ENCODE measurements at regions not wholly inside any gene's neighbourhood (a gene's known extent, or its start where the extent isn't known, plus 50 kb on each side); places are given as distances from the start of the nearest gene placed in this dataset.

DNA sequence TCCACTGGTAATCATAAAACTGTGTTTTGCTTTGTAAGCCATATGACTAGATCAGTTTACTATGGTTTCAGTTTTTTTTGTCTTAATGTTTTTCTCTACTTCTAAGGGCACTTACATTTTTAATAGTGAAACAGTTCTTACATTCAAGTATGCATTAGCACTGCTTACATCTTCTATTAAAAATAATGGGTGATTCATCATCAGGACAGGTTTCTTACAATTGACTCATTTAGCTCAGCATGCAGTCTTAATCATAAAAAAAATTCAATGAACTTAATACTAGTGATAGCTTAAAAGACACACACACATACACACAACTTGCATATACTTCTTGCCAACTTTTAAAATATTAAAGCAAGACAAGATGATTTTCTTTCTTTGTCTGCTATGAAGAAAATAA is 845.7 kb upstream of the USP15 start:
- no peaks in the 10 kb centered on the region for H3K4me1 ChIP-seq (ENCODE audit: low read depth)
- H3K36me3 ChIP-seq, result no peaks in the 10 kb centered on the region
- DNase-seq (ENCODE audit: low read depth in 1 of 2, low spot score in 1 of 2), result no peak
- H3K27me3 ChIP-seq, result no peaks in the 10 kb centered on the region
- H3K27ac ChIP-seq, result no peak overlapping the region
- no peak for TF ChIP-seq CTCF (IDR thresholded peaks at IDR 0.05; ENCODE audit: low read depth, low read length)
- no peaks in the 10 kb centered on the region for H3K9me3 ChIP-seq (ENCODE audit: low read depth)
- H3K4me3 ChIP-seq, result no peak overlapping the region

- Histone ChIP-seq H3K4me3 (no peak overlapping the region), H3K9me3 (ENCODE audit: low read depth) (no peaks in the 10 kb centered on the region), H3K36me3 (no peaks in the 10 kb centered on the region), H3K27me3 (no peaks in the 10 kb centered on the region), H3K4me1 (ENCODE audit: low read depth) (no peaks in the 10 kb centered on the region), H3K27ac (no peak overlapping the region)
- DNase-seq (ENCODE audit: low read depth in 1 of 2, low spot score in 1 of 2), result no peak
- TF ChIP-seq CTCF (IDR thresholded peaks at IDR 0.05; ENCODE audit: low read depth, low read length), result no peak
Measured at GRCh38 chr12:61422786-61423185, 837.4 kb upstream of the USP15 start.

GRCh38 chr12:61452076-61452475 is 808.1 kb upstream of the USP15 start:
- Histone ChIP-seq H3K36me3 (no peaks in the 10 kb centered on the region), H3K9me3 (ENCODE audit: low read depth) (no peaks in the 10 kb centered on the region), H3K4me3 (no peak overlapping the region), H3K27ac (no peak overlapping the region), H3K27me3 (no peaks in the 10 kb centered on the region), H3K4me1 (ENCODE audit: low read depth) (no peaks in the 10 kb centered on the region)
- no peak for TF ChIP-seq CTCF (IDR thresholded peaks at IDR 0.05; ENCODE audit: low read depth, low read length)
- DNase-seq (ENCODE audit: low read depth in 1 of 2, low spot score in 1 of 2), result no peak

GRCh38 chr12:61487728-61488127 is 772.5 kb upstream of the USP15 start:
- TF ChIP-seq CTCF (IDR thresholded peaks at IDR 0.05; ENCODE audit: low read depth, low read length), result no peak
- no peak overlapping the region for H3K27ac ChIP-seq
- H3K4me1 ChIP-seq (ENCODE audit: low read depth), result no peaks in the 10 kb centered on the region
- DNase-seq (ENCODE audit: low read depth in 1 of 2, low spot score in 1 of 2), result no peak
- H3K27me3 ChIP-seq, result no peaks in the 10 kb centered on the region
- H3K36me3 ChIP-seq, result no peaks in the 10 kb centered on the region
- no peaks in the 10 kb centered on the region for H3K9me3 ChIP-seq (ENCODE audit: low read depth)
- no peak overlapping the region for H3K4me3 ChIP-seq

DNA sequence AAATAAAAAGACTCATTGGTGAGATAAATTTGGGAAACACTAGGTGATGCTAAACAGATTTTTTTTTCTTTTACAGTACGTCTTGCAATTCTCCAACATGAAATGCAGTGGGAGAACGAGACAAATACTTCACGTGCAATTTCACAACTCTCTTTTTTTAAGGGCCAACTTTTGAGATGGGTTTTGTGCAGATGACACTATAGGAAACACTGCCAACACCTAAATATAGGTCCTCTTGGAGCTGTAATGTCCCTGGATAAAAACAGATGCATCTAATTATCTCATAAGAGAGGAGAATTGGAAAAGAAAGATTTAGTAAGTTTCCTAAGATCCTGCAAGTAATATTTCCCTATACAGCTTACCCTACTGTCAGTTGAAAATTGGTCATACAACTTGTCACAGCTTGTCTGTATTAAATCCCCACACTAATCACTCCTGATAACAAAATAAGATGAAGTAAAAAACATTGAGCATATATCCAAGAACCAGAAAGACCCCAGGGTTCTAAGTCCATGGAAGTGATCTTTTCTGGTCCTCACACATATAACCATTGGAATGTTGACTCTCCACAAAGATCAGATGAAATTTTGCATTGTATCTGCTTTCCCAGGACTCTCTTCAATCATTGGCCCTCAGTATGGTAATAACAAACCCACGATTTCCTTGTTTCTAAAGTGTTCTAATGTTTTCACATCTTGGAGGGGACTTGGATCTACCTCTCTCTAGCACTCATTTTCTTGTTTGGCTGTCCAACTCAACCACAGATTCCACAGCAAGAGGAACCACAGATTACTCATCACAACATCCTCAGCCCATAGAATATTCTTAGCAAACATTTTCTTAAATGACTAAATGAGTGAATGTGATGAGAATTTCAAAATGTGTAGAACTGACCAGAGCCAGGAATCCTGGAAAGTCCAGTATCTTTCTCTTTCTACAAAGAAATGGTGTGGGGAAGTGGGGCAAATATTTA is 769.4 kb upstream of the USP15 start:
- Histone ChIP-seq H3K4me3 (no peak overlapping the region), H3K4me1 (ENCODE audit: low read depth) (no peaks in the 10 kb centered on the region), H3K36me3 (no peaks in the 10 kb centered on the region), H3K9me3 (ENCODE audit: low read depth) (no peaks in the 10 kb centered on the region), H3K27ac (no peak overlapping the region), H3K27me3 (no peaks in the 10 kb centered on the region)
- no peak for DNase-seq (ENCODE audit: low read depth in 1 of 2, low spot score in 1 of 2)
- no peak for TF ChIP-seq CTCF (IDR thresholded peaks at IDR 0.05; ENCODE audit: low read depth, low read length)
